ENCODE measurements at regions not wholly inside any gene's neighbourhood (a gene's known extent, or its start where the extent isn't known, plus 50 kb on each side); places are given as distances from the start of the nearest gene placed in this dataset.

- ChIA-PET CTCF (no interaction called here), POLR2A (no interaction called here)
- H3K4me3 ChIP-seq (ENCODE audit: control extremely low read depth in 1 of 5, extremely low read depth in 1 of 5, insufficient read depth in 1 of 5, low read depth in 2 of 5, low read length in 4 of 5): no peak overlapping the region
- H3K4me1 Mint-ChIP-seq: no peaks in the 10 kb centered on the region
- H3K27ac ChIP-seq (ENCODE audit: low read length in 2 of 2): no peak overlapping the region
- TF ChIP-seq CTCF (IDR thresholded peaks at IDR 0.05): no peak
- no peak for TF ChIP-seq EZH2 (IDR thresholded peaks at IDR 0.05; ENCODE audit: borderline replicate concordance, insufficient read depth, low read depth, low read length, poor library complexity, severe bottlenecking)
- H3K4me1 ChIP-seq (ENCODE audit: control insufficient read depth in 2 of 2, insufficient read depth in 2 of 2, low read length in 2 of 2): no peaks in the 10 kb centered on the region
- no peaks in the 10 kb centered on the region for H3K36me3 ChIP-seq (replicated peaks in 1 of 2; ENCODE audit: control extremely low read depth in 1 of 2, control insufficient read depth in 1 of 2, extremely low read depth in 1 of 2, insufficient read depth in 2 of 2, low read length in 1 of 2)
- H2AFZ ChIP-seq (ENCODE audit: insufficient read depth, low read depth, low read length, poor library complexity, severe bottlenecking): no peak overlapping the region
- no peaks in the 10 kb centered on the region for H3K27me3 ChIP-seq (replicated peaks in 1 of 4; ENCODE audit: control extremely low read depth in 1 of 4, control insufficient read depth in 3 of 4, insufficient read depth in 4 of 4, low read length in 3 of 4)
- DNase-seq (no peak), ATAC-seq (ENCODE audit: low read depth) (no peak)
- no peak overlapping the region for H3K27ac Mint-ChIP-seq
- no peak overlapping the region for H3K4me3 Mint-ChIP-seq
- intact Hi-C loops (cut with micrococcal nuclease): no loop called here
- no peaks in the 10 kb centered on the region for H4K20me1 ChIP-seq (ENCODE audit: control insufficient read depth, insufficient read depth, low read length, poor library complexity, severe bottlenecking)
- WGBS (ENCODE audit: insufficient coverage): 97% methylated on average over 3 of the region's 3 CpGs
- no peaks in the 10 kb centered on the region for H3K9me3 Mint-ChIP-seq (ENCODE audit: insufficient read depth)
- H3K9ac ChIP-seq (ENCODE audit: low read length): no peak overlapping the region
- no peaks in the 10 kb centered on the region for H3K27me3 Mint-ChIP-seq
- peaks cover 0 to 7% (median 0%) of the 10 kb centered on the region in 3 donors for H3K9me3 ChIP-seq (ENCODE audit: control extremely low read depth in 1 of 3, control insufficient read depth in 2 of 3, insufficient read depth in 1 of 3, low read length in 2 of 3)
- no peaks in the 10 kb centered on the region for H3K79me2 ChIP-seq (ENCODE audit: control insufficient read depth, insufficient read depth, low read length)
- no peak overlapping the region for H3K4me2 ChIP-seq (replicated peaks; ENCODE audit: low read depth, low read length, poor library complexity, severe bottlenecking)
Measured at GRCh38 chr7:41147606-41148485, 555.0 kb downstream of the INHBA start.

GRCh38 chr7:41146429-41146828 lies 556.5 kb downstream of the INHBA start:
- H3K9ac ChIP-seq (ENCODE audit: low read length): no peak overlapping the region
- TF ChIP-seq EZH2 (IDR thresholded peaks at IDR 0.05; ENCODE audit: borderline replicate concordance, insufficient read depth, low read depth, low read length, poor library complexity, severe bottlenecking) (no peak), CTCF (IDR thresholded peaks at IDR 0.05) (no peak)
- Mint-ChIP-seq H3K4me1 (no peaks in the 10 kb centered on the region), H3K27me3 (no peaks in the 10 kb centered on the region), H3K4me3 (no peak overlapping the region), H3K27ac (no peak overlapping the region), H3K9me3 (ENCODE audit: insufficient read depth) (no peaks in the 10 kb centered on the region)
- H3K9me3 ChIP-seq (ENCODE audit: control extremely low read depth in 1 of 3, control insufficient read depth in 2 of 3, insufficient read depth in 1 of 3, low read length in 2 of 3): peaks cover 0 to 7% (median 0%) of the 10 kb centered on the region in 3 donors
- H4K20me1 ChIP-seq (ENCODE audit: control insufficient read depth, insufficient read depth, low read length, poor library complexity, severe bottlenecking): no peaks in the 10 kb centered on the region
- CTCF ChIA-PET: no interaction called here
- no peak overlapping the region for H2AFZ ChIP-seq (ENCODE audit: insufficient read depth, low read depth, low read length, poor library complexity, severe bottlenecking)
- H3K27ac ChIP-seq (ENCODE audit: low read length in 2 of 2): no peak overlapping the region
- H3K4me2 ChIP-seq (replicated peaks; ENCODE audit: low read depth, low read length, poor library complexity, severe bottlenecking): no peak overlapping the region
- H3K4me3 ChIP-seq (ENCODE audit: control extremely low read depth in 1 of 5, extremely low read depth in 1 of 5, insufficient read depth in 1 of 5, low read depth in 2 of 5, low read length in 4 of 5): no peak overlapping the region
- H3K27me3 ChIP-seq (replicated peaks in 1 of 4; ENCODE audit: control extremely low read depth in 1 of 4, control insufficient read depth in 3 of 4, insufficient read depth in 4 of 4, low read length in 3 of 4): no peaks in the 10 kb centered on the region
- intact Hi-C loops (cut with micrococcal nuclease): no loop called here
- H3K36me3 ChIP-seq (replicated peaks in 1 of 2; ENCODE audit: control extremely low read depth in 1 of 2, control insufficient read depth in 1 of 2, extremely low read depth in 1 of 2, insufficient read depth in 2 of 2, low read length in 1 of 2): no peaks in the 10 kb centered on the region
- no peaks in the 10 kb centered on the region for H3K4me1 ChIP-seq (ENCODE audit: control insufficient read depth in 2 of 2, insufficient read depth in 2 of 2, low read length in 2 of 2)
- WGBS (ENCODE audit: insufficient coverage): no CpG with 5 or more reads among the region's 3 CpGs
- H3K79me2 ChIP-seq (ENCODE audit: control insufficient read depth, insufficient read depth, low read length): no peaks in the 10 kb centered on the region
- POLR2A ChIA-PET: no interaction called here
- ATAC-seq (ENCODE audit: low read depth) (no peak), DNase-seq (no peak)
